ENCODE measurements at regions not wholly inside any gene's neighbourhood (a gene's known extent, or its start where the extent isn't known, plus 50 kb on each side); places are given as distances from the start of the nearest gene placed in this dataset.

- TF ChIP-seq CTCF (IDR thresholded peaks at IDR 0.05; ENCODE audit: low read depth, low read length): no peak
- H3K4me3 ChIP-seq (ENCODE audit: low read depth, low read length): no peak overlapping the region
These were observed 209.7 kb upstream of the COPS8 start for GRCh38 chr2:236875906-236876505.

GRCh38 chr2:236876642-236877041, 209.0 kb upstream of the COPS8 start:
- no peak overlapping the region for H3K4me3 ChIP-seq (ENCODE audit: low read depth, low read length)
- TF ChIP-seq CTCF (IDR thresholded peaks at IDR 0.05; ENCODE audit: low read depth, low read length): no peak

- no peak for TF ChIP-seq CTCF (IDR thresholded peaks at IDR 0.05; ENCODE audit: low read depth, low read length)
- no peak overlapping the region for H3K4me3 ChIP-seq (ENCODE audit: low read depth, low read length)
These were observed 207.7 kb upstream of the COPS8 start for GRCh38 chr2:236877972-236878371.

GRCh38 chr2:236879416-236879963, 206.2 kb upstream of the COPS8 start:
- no peak for TF ChIP-seq CTCF (IDR thresholded peaks at IDR 0.05; ENCODE audit: low read depth, low read length)
- H3K4me3 ChIP-seq (ENCODE audit: low read depth, low read length): no peak overlapping the region

GRCh38 chr2:236882074-236882473, 203.6 kb upstream of the COPS8 start:
- TF ChIP-seq CTCF (IDR thresholded peaks at IDR 0.05; ENCODE audit: low read depth, low read length): no peak
- H3K4me3 ChIP-seq (ENCODE audit: low read depth, low read length): no peak overlapping the region

GRCh38 chr2:236882930-236883329, 202.8 kb upstream of the COPS8 start:
- no peak for TF ChIP-seq CTCF (IDR thresholded peaks at IDR 0.05; ENCODE audit: low read depth, low read length)
- no peak overlapping the region for H3K4me3 ChIP-seq (ENCODE audit: low read depth, low read length)

GRCh38 chr2:236883819-236884218, 201.9 kb upstream of the COPS8 start:
- no peak for TF ChIP-seq CTCF (IDR thresholded peaks at IDR 0.05; ENCODE audit: low read depth, low read length)
- no peak overlapping the region for H3K4me3 ChIP-seq (ENCODE audit: low read depth, low read length)

Measured in WI38 (cell line).